ENCODE measurements at regions not wholly inside any gene's neighbourhood (a gene's known extent, or its start where the extent isn't known, plus 50 kb on each side); places are given as distances from the start of the nearest gene placed in this dataset.
A peak's percentile ranks its signal among the peaks of the same experiment; 100 is the strongest.

DNA sequence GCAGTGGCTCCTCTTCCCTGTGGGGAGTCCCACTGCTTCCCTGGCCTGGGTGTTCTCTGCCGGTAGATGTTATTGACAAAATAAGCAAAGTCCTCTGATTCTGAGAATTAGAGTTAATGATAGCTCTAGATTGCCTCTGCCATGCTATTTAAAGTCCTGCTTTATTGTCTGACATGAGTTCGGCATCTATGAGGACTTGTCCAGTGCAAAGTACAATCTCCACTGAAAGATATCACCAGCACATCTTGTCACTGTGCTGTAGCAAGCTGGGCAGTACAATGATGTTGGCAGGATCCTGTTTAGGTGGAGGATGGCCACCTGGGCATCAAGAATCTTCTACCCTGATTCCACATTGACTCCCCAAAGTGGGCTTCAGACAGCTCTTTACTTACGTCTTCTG, 54.0 kb upstream of the ATP5PO start:
- Histone ChIP-seq H3K4me3 (replicated peaks in 1 of 3; ENCODE audit: insufficient read depth in 1 of 3, low read depth in 1 of 3, low read length in 3 of 3) (peak overlapping the region in 1 of 3 experiments; percentile 16), H3K4me2 (ENCODE audit: insufficient read depth, low read length) (peak overlapping the region; percentile 65), H3K4me1 (ENCODE audit: control insufficient read depth, extremely low read depth, insufficient read depth, low read length) (peaks cover 36% of the 10 kb centered on the region), H4K20me1 (replicated peaks; ENCODE audit: control insufficient read depth, extremely low read depth, insufficient read depth, low read length) (no peaks in the 10 kb centered on the region), H2AFZ (ENCODE audit: low read depth, low read length) (peak overlapping the region; percentile 21), H3K9me1 (replicated peaks; ENCODE audit: control insufficient read depth, extremely low read depth, insufficient read depth, low read length) (no peaks in the 10 kb centered on the region), H3K27ac (ENCODE audit: insufficient read depth, low read depth, low read length) (peak overlapping the region; percentile 84), H3K79me2 (ENCODE audit: control insufficient read depth, insufficient read depth, low read length) (no peaks in the 10 kb centered on the region), H3K27me3 (ENCODE audit: control insufficient read depth in 2 of 2, insufficient read depth in 2 of 2, low read length in 2 of 2) (peaks cover 0 to 4% of the 10 kb centered on the region in 2 experiments), H3K9me3 (replicated peaks; ENCODE audit: control insufficient read depth, insufficient read depth, low read length) (no peaks in the 10 kb centered on the region), H3K9ac (replicated peaks; ENCODE audit: extremely low read depth, insufficient read depth, low read length) (no peak overlapping the region), H3K36me3 (ENCODE audit: control insufficient read depth in 2 of 2, extremely low read depth in 1 of 2, insufficient read depth in 2 of 2, low read length in 2 of 2) (no peaks in the 10 kb centered on the region)
- CTCF ChIA-PET, result interaction anchor here (0.8 to 4.4 kb wide), 11 partner anchors 10 to 398 kb away, joined by 3 to 38 read pairs (median 6); partner anchors contain the start of genes MRPS6 and SLC5A3
- peak; percentile 28 for FAIRE-seq
- DNase-seq (ENCODE audit: low read depth, low spot score), result no peak
- intact Hi-C loops (cut with micrococcal nuclease), result loop anchor here (1.0 to 5.0 kb wide), 3 partner anchors 21 to 202 kb away; partner anchors contain the start of genes MRPS6 and SLC5A3
- TF ChIP-seq, protein P1, sequence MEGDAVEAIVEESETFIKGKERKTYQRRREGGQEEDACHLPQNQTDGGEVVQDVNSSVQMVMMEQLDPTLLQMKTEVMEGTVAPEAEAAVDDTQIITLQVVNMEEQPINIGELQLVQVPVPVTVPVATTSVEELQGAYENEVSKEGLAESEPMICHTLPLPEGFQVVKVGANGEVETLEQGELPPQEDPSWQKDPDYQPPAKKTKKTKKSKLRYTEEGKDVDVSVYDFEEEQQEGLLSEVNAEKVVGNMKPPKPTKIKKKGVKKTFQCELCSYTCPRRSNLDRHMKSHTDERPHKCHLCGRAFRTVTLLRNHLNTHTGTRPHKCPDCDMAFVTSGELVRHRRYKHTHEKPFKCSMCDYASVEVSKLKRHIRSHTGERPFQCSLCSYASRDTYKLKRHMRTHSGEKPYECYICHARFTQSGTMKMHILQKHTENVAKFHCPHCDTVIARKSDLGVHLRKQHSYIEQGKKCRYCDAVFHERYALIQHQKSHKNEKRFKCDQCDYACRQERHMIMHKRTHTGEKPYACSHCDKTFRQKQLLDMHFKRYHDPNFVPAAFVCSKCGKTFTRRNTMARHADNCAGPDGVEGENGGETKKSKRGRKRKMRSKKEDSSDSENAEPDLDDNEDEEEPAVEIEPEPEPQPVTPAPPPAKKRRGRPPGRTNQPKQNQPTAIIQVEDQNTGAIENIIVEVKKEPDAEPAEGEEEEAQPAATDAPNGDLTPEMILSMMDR (IDR thresholded peaks at IDR 0.05; ENCODE audit: extremely low read depth in 1 of 2, insufficient read depth in 1 of 2, low read depth in 1 of 2, low read length in 2 of 2), result no peak
- TF ChIP-seq GATA2 (IDR thresholded peaks at IDR 0.05; ENCODE audit: insufficient read depth, insufficient read length, low read depth, low read length), result no peak
- no peak for TF ChIP-seq FOS (IDR thresholded peaks at IDR 0.05; ENCODE audit: borderline replicate concordance, insufficient read depth, low read length)
- no peak for TF ChIP-seq MYC (IDR thresholded peaks at IDR 0.05; ENCODE audit: low read depth, low read length)
- no peak for TF ChIP-seq JUN (IDR thresholded peaks at IDR 0.05; ENCODE audit: borderline replicate concordance, insufficient read depth, insufficient read length, low read depth)
- TF ChIP-seq POLR2AphosphoS5 (IDR thresholded peaks at IDR 0.05; ENCODE audit: insufficient read depth, low read depth, low read length), result no peak
- TF ChIP-seq POLR2A (IDR thresholded peaks at IDR 0.05; ENCODE audit: low read depth, low read length), result no peak
- no peak for TF ChIP-seq EZH2 (IDR thresholded peaks at IDR 0.05; ENCODE audit: borderline replicate concordance, low read depth, low read length, severe bottlenecking)
- TF ChIP-seq, protein P2, sequence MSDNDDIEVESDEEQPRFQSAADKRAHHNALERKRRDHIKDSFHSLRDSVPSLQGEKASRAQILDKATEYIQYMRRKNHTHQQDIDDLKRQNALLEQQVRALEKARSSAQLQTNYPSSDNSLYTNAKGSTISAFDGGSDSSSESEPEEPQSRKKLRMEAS (IDR thresholded peaks at IDR 0.05; ENCODE audit: insufficient read depth, insufficient read length), result no peak
- dilution Hi-C loops (cut with MboI; ENCODE audit: extremely low pct_ligation_motif_present, low sequenced_read_pairs), result no loop called here
- BruUV-seq (replicated peaks), result no TSS peak
- POLR2A ChIA-PET, result no interaction called here
